H1 (cell line): ENCODE measurements at regions not wholly inside any gene's neighbourhood (a gene's known extent, or its start where the extent isn't known, plus 50 kb on each side); places are given as distances from the start of the nearest gene placed in this dataset.

Source experiments
- EGR1 ChIP-seq: IDR thresholded peaks from 2 replicates; pipeline ENCODE4 v1.6.1; 2011; ENCODE audit warnings: low read depth, low read length, borderline replicate concordance
- RXRA ChIP-seq: IDR thresholded peaks from 2 replicates; pipeline ENCODE4 v1.6.1; 2011; ENCODE audit warnings: low read depth, mild to moderate bottlenecking, low read length, moderate library complexity; ENCODE audit not compliant: insufficient read depth

GRCh38 chr3:148197061-148197460 is 500.6 kb upstream of the AGTR1 start (continued):
- TF ChIP-seq EGR1 (no peak), RXRA (no peak)
